Liver (tissue), 8 donors: ENCODE measurements at regions not wholly inside any gene's neighbourhood (a gene's known extent, or its start where the extent isn't known, plus 50 kb on each side); places are given as distances from the start of the nearest gene placed in this dataset.

ENCODE experiments used
- DNase-seq: peaks from one replicate; pipeline ENCODE4 v3.0.0-alpha.2; 2017; ENCODE audit warnings: low spot score
- H3K27ac ChIP-seq, 2 donors: one replicate each; pipeline ENCODE4 v1.7.0; 2013; ENCODE audit warnings: inconsistent platforms in 2 of 2, low read length in 2 of 2, control low read depth in 1 of 2, low read depth in 1 of 2, mild to moderate bottlenecking in 1 of 2
- H3K27me3 ChIP-seq, 4 donors: one replicate each; pipeline versions ENCODE4 v1.6.1 to v1.7.0; 2013; ENCODE audit warnings: low read length in 3 of 4, inconsistent platforms in 1 of 4, mild to moderate bottlenecking in 1 of 4, moderate library complexity in 1 of 4; ENCODE audit not compliant: control insufficient read depth in 4 of 4, insufficient read depth in 4 of 4
- H3K36me3 ChIP-seq, 4 donors: one replicate each; pipeline versions ENCODE4 v1.6.1 to v1.7.0; 2013; ENCODE audit warnings: low read length in 3 of 4, mild to moderate bottlenecking in 3 of 4, low read depth in 1 of 4, moderate library complexity in 1 of 4; ENCODE audit not compliant: control insufficient read depth in 4 of 4, insufficient read depth in 3 of 4
- H3K4me1 ChIP-seq, 4 donors: one replicate each; pipeline versions ENCODE4 v1.6.1 to v1.7.0; 2013; ENCODE audit warnings: low read length in 3 of 4, mild to moderate bottlenecking in 3 of 4, moderate library complexity in 1 of 4; ENCODE audit not compliant: control insufficient read depth in 4 of 4, insufficient read depth in 4 of 4
- H3K4me3 ChIP-seq, 3 donors: one replicate each; pipeline versions ENCODE4 v1.6.1 to v1.7.0; 2013; ENCODE audit warnings: low read length in 3 of 3, control low read depth in 1 of 3, low read depth in 1 of 3, mild to moderate bottlenecking in 1 of 3
- H3K9ac ChIP-seq, 2 donors: one replicate each; pipeline ENCODE4 v1.7.0; 2013; ENCODE audit warnings: low read length in 2 of 2, mild to moderate bottlenecking in 2 of 2, moderate library complexity in 2 of 2, control low read depth in 1 of 2, low read depth in 1 of 2
- H3K9me3 ChIP-seq, 4 donors: one replicate each; pipeline versions ENCODE4 v1.6.1 to v1.7.0; 2013; ENCODE audit warnings: low read length in 3 of 4; ENCODE audit not compliant: control insufficient read depth in 4 of 4
- EGR1 ChIP-seq, 2 donors: IDR thresholded peaks; 2 replicates each; pipeline ENCODE4 v1.6.1; 2016 to 2018; ENCODE audit warnings: antibody characterized with exemption in 2 of 2, low read depth in 2 of 2
- FOXA1 ChIP-seq: IDR thresholded peaks from 2 replicates; pipeline ENCODE4 v1.6.1; 2016; ENCODE audit warnings: antibody characterized with exemption
- FOXA2 ChIP-seq: IDR thresholded peaks from 2 replicates; pipeline ENCODE4 v1.6.1; 2016; ENCODE audit warnings: antibody characterized with exemption
- GABPA ChIP-seq, 2 donors: IDR thresholded peaks in 1 of 2; conservative IDR thresholded peaks in 1 of 2; 2 replicates each; pipeline ENCODE4 v1.6.1; 2016; ENCODE audit warnings: antibody characterized with exemption in 2 of 2, mild to moderate bottlenecking in 1 of 2, moderate library complexity in 1 of 2
- HNF4A ChIP-seq, 2 donors: conservative IDR thresholded peaks; 2 replicates each; pipeline ENCODE4 v1.6.1; 2016; ENCODE audit warnings: antibody characterized with exemption in 2 of 2, mild to moderate bottlenecking in 2 of 2
- HNF4G ChIP-seq: IDR thresholded peaks from 2 replicates; pipeline ENCODE4 v1.6.1; 2016; ENCODE audit warnings: antibody characterized with exemption
- JUND ChIP-seq, 2 donors: IDR thresholded peaks; 2 replicates each; pipeline ENCODE4 v1.6.1; 2016; ENCODE audit warnings: antibody characterized with exemption in 2 of 2
- NR2F2 ChIP-seq: IDR thresholded peaks from 2 replicates; pipeline ENCODE4 v1.6.1; 2016; ENCODE audit warnings: antibody characterized with exemption
- RAD21 ChIP-seq, 2 donors: IDR thresholded peaks; 2 replicates each; pipeline ENCODE4 v1.6.1; 2016; ENCODE audit warnings: antibody characterized with exemption in 2 of 2, mild to moderate bottlenecking in 2 of 2
- RXRA ChIP-seq, 2 donors: IDR thresholded peaks; 2 replicates each; pipeline ENCODE4 v1.6.1; 2017 to 2018; ENCODE audit warnings: antibody characterized with exemption in 2 of 2, mild to moderate bottlenecking in 1 of 2
- SP1 ChIP-seq: IDR thresholded peaks from 2 replicates; pipeline ENCODE4 v1.6.1; 2018; ENCODE audit warnings: antibody characterized with exemption, mild to moderate bottlenecking
- TAF1 ChIP-seq: conservative IDR thresholded peaks from 2 replicates; pipeline ENCODE4 v1.6.1; 2016; ENCODE audit warnings: antibody characterized with exemption, mild to moderate bottlenecking
- YY1 ChIP-seq: IDR thresholded peaks from 2 replicates; pipeline ENCODE4 v1.6.1; 2016; ENCODE audit warnings: antibody characterized with exemption, mild to moderate bottlenecking
- WGBS: extraction: QIAGEN DNeasy Blood & Tissue Kit; methylation state at CpG from one replicate; pipeline ENCODE4 v1.1.7; 2013; 5-methylcytosine and 5-hydroxymethylcytosine counted together
- TF ChIP-seq, protein P1 (sequence below): IDR thresholded peaks from 2 replicates; pipeline ENCODE4 v1.6.1; 2016; ENCODE audit warnings: antibody characterized with exemption
- TF ChIP-seq, protein P2 (sequence below): IDR thresholded peaks from 2 replicates; pipeline ENCODE4 v1.6.1; 2016; ENCODE audit warnings: antibody characterized with exemption
- TF ChIP-seq, protein P3 (sequence below): IDR thresholded peaks from 2 replicates; pipeline ENCODE4 v1.6.1; 2016; ENCODE audit warnings: antibody characterized with exemption
- TF ChIP-seq, protein P4 (sequence below): fragments of 150-350 bp; IDR thresholded peaks from 2 replicates; pipeline ENCODE4 v1.5.1; 2017; ENCODE audit warnings: improper control_type of control experiment, low read depth, low read length; ENCODE audit not compliant: missing input control
- TF ChIP-seq, protein P5 (sequence below): IDR thresholded peaks from 2 replicates; pipeline ENCODE4 v1.6.1; 2016; ENCODE audit warnings: antibody characterized with exemption, mild to moderate bottlenecking
- donor health status: healthy.
- donor health status: healthy.
- donor health status: healthy.
- donor health status: healthy.
- donor health status: healthy.

DNA sequence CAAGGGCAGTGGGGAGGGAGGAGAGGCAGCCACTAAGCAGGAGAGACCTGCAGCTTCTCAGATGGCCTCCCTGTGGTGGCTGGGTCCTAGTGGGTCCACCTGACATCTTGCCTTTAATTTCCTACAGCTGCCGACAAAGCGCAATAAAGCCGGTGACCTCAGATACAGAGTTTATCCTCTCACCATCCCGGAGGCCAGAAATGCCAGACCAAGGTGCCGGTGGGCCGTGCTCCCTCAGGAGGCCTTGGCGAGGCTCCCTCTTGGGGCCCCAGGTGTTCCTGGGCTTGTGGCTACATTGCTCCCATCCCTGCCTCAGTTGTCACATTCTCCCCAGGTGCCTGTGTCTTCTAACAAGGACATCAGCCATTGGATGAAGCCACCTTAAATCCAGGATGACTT, 103.0 kb downstream of the ADRA2C start:
- no peak for TF ChIP-seq GABPA (IDR thresholded peaks at IDR 0.05 in 1 of 2, conservative IDR thresholded peaks at IDR 0.05 in 1 of 2)
- TF ChIP-seq FOXA2, result no peak
- TF ChIP-seq HNF4G, result no peak
- no peak for TF ChIP-seq JUND (IDR thresholded peaks at IDR 0.05)
- no peak for TF ChIP-seq YY1
- no peak for TF ChIP-seq RAD21 (IDR thresholded peaks at IDR 0.05)
- no peak for TF ChIP-seq FOXA1
- TF ChIP-seq EGR1 (IDR thresholded peaks at IDR 0.05; ENCODE audit: low read depth in 2 of 2), result no peak
- TF ChIP-seq RXRA (IDR thresholded peaks at IDR 0.05), result no peak
- TF ChIP-seq, protein P1, sequence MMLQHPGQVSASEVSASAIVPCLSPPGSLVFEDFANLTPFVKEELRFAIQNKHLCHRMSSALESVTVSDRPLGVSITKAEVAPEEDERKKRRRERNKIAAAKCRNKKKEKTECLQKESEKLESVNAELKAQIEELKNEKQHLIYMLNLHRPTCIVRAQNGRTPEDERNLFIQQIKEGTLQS, result no peak
- TF ChIP-seq, protein P2, sequence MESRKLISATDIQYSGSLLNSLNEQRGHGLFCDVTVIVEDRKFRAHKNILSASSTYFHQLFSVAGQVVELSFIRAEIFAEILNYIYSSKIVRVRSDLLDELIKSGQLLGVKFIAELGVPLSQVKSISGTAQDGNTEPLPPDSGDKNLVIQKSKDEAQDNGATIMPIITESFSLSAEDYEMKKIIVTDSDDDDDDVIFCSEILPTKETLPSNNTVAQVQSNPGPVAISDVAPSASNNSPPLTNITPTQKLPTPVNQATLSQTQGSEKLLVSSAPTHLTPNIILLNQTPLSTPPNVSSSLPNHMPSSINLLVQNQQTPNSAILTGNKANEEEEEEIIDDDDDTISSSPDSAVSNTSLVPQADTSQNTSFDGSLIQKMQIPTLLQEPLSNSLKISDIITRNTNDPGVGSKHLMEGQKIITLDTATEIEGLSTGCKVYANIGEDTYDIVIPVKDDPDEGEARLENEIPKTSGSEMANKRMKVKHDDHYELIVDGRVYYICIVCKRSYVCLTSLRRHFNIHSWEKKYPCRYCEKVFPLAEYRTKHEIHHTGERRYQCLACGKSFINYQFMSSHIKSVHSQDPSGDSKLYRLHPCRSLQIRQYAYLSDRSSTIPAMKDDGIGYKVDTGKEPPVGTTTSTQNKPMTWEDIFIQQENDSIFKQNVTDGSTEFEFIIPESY, result no peak
- TF ChIP-seq SP1, result no peak
- TF ChIP-seq, protein P3, sequence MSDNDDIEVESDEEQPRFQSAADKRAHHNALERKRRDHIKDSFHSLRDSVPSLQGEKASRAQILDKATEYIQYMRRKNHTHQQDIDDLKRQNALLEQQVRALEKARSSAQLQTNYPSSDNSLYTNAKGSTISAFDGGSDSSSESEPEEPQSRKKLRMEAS, result no peak
- TF ChIP-seq, protein P4, sequence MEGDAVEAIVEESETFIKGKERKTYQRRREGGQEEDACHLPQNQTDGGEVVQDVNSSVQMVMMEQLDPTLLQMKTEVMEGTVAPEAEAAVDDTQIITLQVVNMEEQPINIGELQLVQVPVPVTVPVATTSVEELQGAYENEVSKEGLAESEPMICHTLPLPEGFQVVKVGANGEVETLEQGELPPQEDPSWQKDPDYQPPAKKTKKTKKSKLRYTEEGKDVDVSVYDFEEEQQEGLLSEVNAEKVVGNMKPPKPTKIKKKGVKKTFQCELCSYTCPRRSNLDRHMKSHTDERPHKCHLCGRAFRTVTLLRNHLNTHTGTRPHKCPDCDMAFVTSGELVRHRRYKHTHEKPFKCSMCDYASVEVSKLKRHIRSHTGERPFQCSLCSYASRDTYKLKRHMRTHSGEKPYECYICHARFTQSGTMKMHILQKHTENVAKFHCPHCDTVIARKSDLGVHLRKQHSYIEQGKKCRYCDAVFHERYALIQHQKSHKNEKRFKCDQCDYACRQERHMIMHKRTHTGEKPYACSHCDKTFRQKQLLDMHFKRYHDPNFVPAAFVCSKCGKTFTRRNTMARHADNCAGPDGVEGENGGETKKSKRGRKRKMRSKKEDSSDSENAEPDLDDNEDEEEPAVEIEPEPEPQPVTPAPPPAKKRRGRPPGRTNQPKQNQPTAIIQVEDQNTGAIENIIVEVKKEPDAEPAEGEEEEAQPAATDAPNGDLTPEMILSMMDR, result no peak
- TF ChIP-seq TAF1, result no peak
- no peak for TF ChIP-seq NR2F2
- TF ChIP-seq, protein P5, sequence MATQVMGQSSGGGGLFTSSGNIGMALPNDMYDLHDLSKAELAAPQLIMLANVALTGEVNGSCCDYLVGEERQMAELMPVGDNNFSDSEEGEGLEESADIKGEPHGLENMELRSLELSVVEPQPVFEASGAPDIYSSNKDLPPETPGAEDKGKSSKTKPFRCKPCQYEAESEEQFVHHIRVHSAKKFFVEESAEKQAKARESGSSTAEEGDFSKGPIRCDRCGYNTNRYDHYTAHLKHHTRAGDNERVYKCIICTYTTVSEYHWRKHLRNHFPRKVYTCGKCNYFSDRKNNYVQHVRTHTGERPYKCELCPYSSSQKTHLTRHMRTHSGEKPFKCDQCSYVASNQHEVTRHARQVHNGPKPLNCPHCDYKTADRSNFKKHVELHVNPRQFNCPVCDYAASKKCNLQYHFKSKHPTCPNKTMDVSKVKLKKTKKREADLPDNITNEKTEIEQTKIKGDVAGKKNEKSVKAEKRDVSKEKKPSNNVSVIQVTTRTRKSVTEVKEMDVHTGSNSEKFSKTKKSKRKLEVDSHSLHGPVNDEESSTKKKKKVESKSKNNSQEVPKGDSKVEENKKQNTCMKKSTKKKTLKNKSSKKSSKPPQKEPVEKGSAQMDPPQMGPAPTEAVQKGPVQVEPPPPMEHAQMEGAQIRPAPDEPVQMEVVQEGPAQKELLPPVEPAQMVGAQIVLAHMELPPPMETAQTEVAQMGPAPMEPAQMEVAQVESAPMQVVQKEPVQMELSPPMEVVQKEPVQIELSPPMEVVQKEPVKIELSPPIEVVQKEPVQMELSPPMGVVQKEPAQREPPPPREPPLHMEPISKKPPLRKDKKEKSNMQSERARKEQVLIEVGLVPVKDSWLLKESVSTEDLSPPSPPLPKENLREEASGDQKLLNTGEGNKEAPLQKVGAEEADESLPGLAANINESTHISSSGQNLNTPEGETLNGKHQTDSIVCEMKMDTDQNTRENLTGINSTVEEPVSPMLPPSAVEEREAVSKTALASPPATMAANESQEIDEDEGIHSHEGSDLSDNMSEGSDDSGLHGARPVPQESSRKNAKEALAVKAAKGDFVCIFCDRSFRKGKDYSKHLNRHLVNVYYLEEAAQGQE, result no peak
- no peak for TF ChIP-seq HNF4A (conservative IDR thresholded peaks at IDR 0.05)
- Histone ChIP-seq H3K27me3 (peaks cover 0 to 7% (median 4%) of the 10 kb centered on the region in 4 donors), H3K4me1 (peaks cover 0 to 6% (median 3%) of the 10 kb centered on the region in 4 donors), H3K9me3 (no peaks in the 10 kb centered on the region), H3K27ac (no peak overlapping the region), H3K4me3 (no peak overlapping the region), H3K9ac (no peak overlapping the region), H3K36me3 (no peaks in the 10 kb centered on the region)
- no peak for DNase-seq
- 91% methylated on average over 7 of the region's 7 CpGs for WGBS
